Hippocampal formation (tissue), 2 donors: ENCODE measurements at regions not wholly inside any gene's neighbourhood (a gene's known extent, or its start where the extent isn't known, plus 50 kb on each side); places are given as distances from the start of the nearest gene placed in this dataset.
"Not testable (repeated sequence)": the region's sequence is repeated elsewhere in the genome, so short reads cannot be mapped to it uniquely, and the experiment has no call there.

Experiments used
- DNase-seq, 2 donors: peaks; one replicate each; lab custom pipeline; 2025; lab: John Stamatoyannopoulos, UW

DNA sequence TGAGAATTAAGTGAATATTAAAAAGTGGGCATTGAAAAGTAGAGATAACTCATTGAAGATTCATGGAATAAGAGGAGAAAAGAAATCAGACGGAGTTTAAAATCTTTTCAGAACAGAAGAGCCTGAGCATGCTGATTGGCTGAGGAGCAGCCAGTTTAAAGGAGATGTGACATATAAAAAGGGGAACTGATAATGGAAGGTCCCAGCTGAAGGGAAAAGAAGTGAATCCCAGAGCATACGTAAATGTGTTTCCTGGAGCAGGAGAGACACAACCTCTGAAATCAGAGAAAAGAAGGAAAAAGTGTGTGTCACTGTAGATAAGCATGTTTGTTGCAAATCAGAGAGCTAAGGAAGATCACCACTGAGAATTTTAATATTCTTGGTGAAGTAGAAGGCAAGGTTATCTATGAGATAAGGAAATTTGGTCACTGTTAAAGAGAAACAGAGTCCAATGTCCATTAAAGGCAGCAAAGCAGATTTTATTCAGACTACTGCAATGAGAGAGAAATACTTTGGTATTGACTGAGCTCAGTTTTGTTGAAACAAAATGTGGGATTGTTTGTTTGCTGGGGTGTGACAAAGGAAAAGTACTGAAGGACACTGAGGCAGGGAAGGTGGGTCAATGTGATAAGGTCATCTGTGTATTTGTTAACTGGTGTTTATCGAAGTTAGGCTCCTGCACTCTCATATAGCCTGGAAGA, 84.6 kb upstream of the WDR72 start:
- DNase-seq: no peak

DNA sequence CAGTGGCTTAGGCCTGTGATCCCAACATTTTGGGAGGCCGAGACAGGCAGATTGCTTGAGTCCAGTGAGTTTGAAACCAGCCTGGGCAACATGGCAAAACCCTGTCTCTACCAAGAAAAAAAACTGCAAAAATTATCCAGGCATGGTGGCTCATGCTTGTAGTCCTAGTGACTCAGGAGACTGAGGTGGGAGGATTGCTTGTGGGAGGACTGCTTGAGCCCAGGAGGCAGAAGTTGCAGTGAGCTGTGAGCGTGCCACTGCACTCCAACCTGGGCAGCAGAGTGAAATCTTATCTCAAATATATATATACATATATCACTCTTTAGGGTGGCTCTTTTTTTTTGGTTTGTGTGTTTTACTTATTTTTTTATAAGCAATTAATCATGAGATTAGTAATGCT, 83.7 kb upstream of the WDR72 start:
- DNase-seq: no peak

DNA sequence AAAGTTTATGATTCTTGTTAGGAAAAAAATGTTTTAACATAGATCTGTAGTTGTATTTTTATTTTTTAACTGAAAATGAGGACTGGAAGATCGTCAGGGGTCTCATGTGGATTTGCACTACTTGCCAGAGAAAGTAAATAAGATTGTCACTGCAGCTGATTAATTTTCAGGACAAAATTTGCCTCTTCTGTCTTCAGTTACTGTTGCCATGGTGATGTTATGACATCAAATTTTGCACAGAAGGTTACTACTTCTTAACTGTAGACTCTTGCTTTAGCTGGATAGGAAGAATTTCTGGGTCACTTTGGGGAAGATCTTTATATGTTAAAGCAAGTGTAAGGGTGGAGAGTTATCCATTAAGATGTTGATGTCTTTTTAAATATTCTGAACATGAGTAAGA, 82.2 kb upstream of the WDR72 start:
- no peak for DNase-seq

DNA sequence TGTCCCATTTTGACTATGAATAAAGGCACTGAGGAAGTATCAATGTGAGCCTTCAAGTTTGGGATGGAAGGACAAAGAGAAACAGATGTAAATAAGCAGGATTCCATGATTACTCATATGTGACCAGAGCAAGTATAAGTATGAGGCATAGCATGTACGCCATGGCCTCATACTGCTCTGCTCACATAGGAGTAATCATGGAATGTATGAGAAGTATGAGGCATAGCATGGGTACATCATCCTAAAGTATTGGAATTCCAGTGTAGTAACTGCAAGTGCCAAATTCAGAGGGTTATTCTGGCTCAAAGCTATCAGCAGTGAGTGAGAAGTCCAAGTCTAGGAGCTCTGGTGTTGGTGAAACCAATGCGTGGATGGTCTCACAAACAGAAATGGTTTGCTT, 81.2 kb upstream of the WDR72 start:
- DNase-seq: no peak

DNA sequence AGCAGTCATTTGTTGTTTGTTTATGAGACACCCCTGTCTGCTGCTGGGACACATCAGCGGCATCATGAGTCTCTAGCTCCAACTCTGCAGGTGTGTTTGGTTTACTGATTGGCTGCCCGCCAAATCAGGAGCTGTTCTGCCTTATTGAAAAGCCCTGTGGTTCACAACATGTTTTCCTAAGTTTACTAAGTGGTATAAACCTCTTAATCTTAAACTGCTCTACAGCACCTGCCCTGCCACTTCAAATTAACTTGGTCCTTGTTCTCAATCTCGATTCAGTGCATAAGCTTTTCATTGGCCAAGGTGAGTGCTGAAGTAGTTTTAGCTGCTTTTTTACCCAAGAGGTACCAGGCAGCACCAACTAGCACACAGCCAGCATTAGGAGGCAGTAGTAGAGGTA, 77.8 kb upstream of the WDR72 start:
- no peak for DNase-seq

DNA sequence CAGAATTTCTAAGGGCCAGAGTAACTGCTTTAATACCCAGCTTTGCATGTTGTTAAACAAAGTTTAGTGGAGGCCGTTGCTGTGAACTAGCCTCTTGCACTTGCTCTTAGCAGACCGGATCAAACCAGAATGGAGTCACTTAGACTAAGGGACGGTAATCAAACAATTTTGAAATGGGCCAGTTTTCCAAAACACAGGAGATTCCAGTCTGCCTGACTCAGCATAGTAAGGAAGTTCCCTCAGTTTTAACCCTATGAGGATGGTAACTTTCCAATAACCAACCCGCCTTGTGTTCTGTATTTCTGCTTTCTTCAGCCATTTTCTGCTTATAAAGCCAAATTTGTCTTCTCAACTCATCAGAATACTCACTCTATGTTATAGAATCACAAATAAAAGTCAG, 77.2 kb upstream of the WDR72 start:
- no peak for DNase-seq

DNA sequence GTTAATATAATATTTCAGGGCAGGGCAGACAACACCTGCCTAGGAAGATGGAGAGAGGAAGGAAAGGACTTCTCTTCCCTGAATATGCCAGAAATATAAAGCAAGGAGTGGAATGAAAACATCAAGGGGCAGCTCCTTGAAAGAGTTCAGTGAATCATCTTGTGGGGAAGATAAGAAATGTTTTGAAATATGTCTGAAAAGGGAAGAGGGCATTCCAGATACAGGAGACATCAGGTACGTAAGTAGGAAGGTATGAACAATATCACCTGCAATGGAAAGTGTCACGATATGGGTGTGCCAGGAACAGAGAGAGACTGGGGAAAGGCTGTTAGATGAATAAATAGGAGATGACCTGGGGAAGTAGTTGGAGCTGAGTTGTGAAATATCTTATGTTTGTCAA, 75.8 kb upstream of the WDR72 start:
- no peak for DNase-seq

DNA sequence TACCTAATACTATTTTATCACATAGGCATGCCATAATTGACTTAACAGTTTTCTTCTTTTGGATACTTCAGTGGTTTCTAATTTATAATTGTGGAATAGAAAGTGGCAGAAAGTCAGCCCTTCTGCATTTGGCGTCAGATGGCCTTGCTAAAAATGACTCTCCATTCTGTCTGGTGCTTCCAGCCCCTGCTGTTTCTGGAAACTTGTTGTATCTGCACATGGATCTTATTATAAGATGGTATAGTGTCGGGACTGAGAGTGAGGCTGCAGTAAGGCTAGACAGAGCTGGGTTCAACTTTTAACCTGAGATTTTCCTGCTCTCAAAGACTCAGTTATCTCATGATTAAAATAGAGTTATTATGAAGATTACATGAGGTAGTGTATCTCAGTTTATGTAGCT, 74.8 kb upstream of the WDR72 start:
- DNase-seq: no peak

DNA sequence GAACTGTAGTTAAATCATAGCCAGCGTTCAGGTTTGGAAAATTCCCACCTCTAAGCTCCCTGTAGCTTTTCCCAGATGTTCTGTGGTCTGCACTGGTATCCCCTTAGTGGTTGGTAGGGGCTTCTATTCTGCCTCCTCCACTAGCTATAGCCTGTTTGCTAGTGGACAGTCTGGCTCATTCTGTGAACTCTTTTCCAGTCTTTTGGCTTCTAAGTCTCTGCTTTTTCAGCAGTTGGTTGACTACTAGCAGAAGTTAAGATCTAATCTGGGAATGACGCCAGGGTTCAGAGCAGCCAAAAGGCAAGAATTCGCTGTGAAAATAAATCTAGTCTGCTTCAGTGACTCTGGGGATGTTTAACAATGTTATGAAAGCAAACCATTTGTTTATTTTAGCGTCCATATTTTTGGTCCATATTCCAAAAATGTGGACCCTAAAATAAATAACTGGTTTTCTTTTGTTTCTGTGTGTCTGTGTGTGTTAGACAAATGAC, 73.7 kb upstream of the WDR72 start:
- DNase-seq: peak; percentile 1 to 18

DNA sequence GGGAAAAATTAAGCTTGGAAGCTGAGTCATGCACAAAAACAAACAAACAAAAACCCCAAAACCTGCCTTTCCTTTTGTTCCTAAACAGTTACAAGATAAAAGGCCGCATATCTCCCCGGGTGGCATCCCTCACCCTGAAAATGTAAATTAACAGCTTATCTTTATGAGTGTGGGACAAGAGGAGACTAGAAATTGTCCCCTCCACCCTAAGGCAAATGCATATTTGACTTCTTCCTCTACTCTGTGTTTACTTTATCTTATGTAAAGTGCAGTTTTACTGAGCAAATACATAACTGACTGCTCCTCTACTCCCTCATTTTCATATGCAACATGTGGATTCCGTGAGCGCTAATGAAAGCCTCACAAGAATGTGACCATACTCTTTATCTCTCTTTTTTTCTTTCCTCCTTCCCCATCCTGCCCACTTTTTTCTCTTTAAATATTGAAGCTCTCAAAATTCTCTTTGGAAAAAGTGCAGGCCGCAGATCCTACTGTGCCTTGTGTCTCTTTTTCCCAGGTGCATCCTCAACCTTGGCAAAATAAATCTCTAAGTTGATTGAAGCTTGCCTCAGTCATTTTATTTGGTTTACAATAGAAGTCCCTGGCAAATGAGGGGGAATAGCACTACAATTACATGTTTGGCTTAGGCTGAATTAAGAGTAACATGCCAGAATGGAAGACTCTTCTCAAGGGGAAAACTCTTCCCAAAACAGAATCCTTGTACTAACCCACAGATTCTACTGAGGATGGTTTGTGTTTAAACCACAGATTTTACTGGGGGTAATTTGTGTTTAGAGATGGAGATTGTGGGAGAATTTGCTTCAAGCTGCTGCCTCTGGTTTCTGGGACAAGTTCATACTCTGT, 72.7 kb upstream of the WDR72 start:
- no peak for DNase-seq

DNA sequence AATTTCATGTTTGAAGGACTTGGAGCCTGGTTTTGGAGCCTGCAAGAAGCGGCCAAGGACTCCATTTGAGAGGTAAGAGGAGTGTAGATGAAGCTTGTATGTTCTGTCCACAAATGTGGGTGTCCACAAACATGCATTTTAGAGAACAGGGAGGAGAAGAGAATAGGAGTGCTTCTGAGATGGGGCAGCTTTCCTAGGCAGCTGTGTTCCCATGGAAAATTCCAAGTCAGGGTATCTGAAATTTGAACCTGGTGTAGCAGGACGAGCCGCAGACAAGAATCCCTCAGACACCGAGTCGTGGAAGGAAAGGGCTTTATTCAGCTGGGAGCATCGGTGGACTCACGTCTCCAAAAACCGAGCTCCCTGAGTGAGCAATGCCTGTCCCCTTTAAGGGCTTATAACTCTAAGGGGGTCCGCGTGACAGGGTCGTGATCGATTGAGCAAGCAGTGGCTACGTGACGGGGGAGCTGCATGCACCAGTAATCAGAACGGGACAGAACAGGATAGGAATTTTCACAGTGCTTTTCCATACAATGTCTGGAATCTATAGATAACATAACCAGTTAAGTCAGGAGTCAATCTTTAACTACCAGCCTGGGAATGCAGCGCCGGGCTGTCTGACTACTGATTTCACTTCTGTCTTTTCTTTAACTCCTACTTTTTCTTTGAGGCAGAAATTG, 71.4 kb upstream of the WDR72 start:
- no peak for DNase-seq

DNA sequence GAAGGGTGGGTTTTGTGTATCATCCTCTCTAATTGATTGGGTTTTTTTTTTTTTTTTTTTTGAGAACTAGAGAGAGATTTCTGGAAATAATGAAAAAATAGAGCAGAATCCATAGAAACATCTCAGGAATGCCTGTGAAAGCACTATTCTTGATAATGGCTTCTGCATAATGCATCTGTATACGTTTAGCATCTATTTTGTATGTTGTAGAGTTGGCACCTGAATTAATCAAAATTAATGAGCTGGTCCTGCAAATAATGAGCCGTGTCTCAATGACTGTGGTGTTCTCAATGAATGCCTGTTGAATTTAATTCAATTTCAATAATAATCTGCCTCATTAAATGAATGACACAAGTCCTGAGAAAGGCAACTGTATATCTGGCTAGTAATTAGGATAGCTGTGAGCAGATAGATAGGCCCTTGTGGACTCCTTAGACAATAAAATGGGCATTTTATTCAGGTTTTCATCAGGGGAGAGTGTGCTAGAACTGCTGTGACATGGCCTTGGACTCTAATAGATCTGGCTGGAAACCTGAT, 70.5 kb upstream of the WDR72 start:
- DNase-seq: no peak

DNA sequence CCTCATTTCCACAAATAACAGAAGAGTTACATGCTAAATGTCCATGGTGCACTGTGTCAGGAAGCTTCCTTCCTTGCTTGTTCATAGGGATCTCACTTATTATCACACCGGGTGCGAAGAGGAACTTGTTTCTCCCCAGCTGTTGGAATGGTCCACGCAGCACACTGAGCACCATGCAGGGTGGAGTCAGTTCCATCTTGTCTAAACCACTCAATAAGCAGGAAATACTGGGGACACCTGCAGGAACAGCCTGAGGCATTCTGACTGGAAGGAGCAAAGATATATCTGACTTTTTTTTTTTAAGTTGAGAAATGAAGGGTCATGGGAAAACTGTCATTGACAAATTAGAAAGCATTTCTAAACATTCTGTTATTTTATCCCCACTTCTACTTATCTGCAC, 70.0 kb upstream of the WDR72 start:
- no peak for DNase-seq

DNA sequence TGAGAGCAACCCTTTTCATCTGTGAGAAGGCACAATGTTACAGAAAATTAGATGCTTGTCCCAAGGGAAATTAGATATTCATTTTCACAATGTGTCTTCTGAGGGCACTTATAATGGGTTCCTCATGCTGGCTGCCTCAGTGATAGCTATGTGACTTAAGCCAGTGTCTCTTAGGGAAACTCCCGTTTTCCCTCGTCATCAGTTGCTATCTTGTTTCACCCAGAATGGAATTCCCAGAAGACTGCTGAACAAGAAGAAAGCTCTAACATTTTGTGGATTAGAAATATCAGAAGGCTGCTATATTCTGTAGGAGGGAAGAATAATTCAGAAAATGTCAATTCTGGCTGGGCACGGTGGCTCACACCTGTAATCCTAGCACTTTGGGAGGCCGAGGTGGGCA, 67.9 kb upstream of the WDR72 start:
- no peak for DNase-seq

DNA sequence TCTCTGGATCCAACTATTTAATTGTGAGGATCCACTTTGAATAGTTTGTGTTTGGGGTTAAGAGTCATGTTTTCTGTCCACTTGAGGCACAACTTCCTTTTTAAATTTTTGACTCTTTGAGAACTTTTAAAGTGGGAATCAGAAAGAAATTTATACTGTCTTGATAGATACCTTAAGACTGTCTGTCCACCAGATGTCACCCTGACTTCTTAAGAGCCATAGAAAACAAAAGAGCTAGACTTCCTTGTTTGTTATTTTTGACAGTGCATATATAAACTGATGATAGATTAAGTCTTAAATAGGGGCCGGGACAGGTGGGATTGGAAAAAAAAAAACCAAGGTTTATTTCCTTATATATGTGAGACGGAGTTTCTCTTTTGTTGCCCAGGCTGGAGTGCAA, 52.1 kb upstream of the WDR72 start:
- DNase-seq: no peak

DNA sequence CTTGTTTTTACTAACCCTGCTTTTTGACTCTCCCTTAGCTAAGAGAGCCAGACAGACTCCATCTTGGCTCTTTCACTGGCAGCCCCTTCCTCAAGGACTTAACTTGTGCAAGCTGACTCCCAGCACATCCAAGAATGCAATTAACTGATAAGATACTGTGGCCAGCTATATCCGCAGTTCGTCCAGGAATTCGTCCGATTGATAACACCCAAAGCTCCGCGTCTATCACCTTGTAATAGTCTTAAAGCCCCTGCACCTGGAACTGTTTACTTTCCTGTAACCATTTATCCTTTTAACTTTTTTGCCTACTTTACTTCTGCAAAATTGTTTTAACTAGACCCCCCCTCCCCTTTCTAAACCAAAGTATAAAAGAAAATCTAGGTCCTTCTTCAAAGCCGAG, 50.8 kb upstream of the WDR72 start:
- not testable (repeated sequence) for DNase-seq
